ENCODE measurements at regions not wholly inside any gene's neighbourhood (a gene's known extent, or its start where the extent isn't known, plus 50 kb on each side); places are given as distances from the start of the nearest gene placed in this dataset.

GRCh38 chr2:54394392-54394791 is 61.7 kb upstream of the SPTBN1 start:
- Histone ChIP-seq H3K36me3 (replicated peaks in 1 of 2; ENCODE audit: control insufficient read depth in 1 of 2, insufficient read depth in 2 of 2, low read length in 2 of 2) (no peaks in the 10 kb centered on the region), H3K27ac (ENCODE audit: extremely low read length, insufficient read depth, low read length) (no peak overlapping the region), H3K79me2 (ENCODE audit: insufficient read depth, low read length) (no peaks in the 10 kb centered on the region), H4K20me1 (ENCODE audit: insufficient read depth, low read length) (no peaks in the 10 kb centered on the region), H2AFZ (ENCODE audit: low read length) (peak overlapping the region; percentile 78), H3K9ac (ENCODE audit: insufficient read depth, low read depth, low read length) (no peak overlapping the region), H3K4me3 (replicated peaks in 1 of 3; ENCODE audit: insufficient read depth in 1 of 3, low read depth in 2 of 3, low read length in 3 of 3) (peak overlapping the region in 2 of 3 experiments; percentile 18 to 33; a peak in 3 of 6 replicates), H3K4me1 (ENCODE audit: insufficient read depth, low read length) (peaks cover 11% of the 10 kb centered on the region; the same call in 1 of the 2 replicates), H3K27me3 (ENCODE audit: control insufficient read depth in 1 of 2, insufficient read depth in 2 of 2, low read length in 2 of 2) (peaks cover 5 to 19% of the 10 kb centered on the region in 2 experiments; a peak in 4 of 5 replicates), H3K4me2 (ENCODE audit: low read depth, low read length) (peak overlapping the region; percentile 46), H3K9me3 (ENCODE audit: low read length) (no peaks in the 10 kb centered on the region)
- FAIRE-seq = no peak
- 7% methylated on average over 5 of the region's 5 CpGs for WGBS (ENCODE audit: low lambda C conversion rate)
- TF ChIP-seq SNAI1 (CRISPR knock-in tag; IDR thresholded peaks at IDR 0.05; ENCODE audit: borderline replicate concordance) (no peak), KDM6A (CRISPR knock-in tag; IDR thresholded peaks at IDR 0.05; ENCODE audit: low read depth) (no peak), CHD2 (IDR thresholded peaks at IDR 0.05; ENCODE audit: low read depth, low read length) (peak; percentile 83)
- ChIA-PET CTCF (ENCODE audit: low intra/inter-chr PET ratio, low total read pairs) (no interaction called here), POLR2A (no interaction called here)
- in situ Hi-C loops (cut with HindIII; ENCODE audit: extremely low pct_ligation_motif_present, low pct_unique_long_range_greater_than_20kb) = no loop called here
- DNase-seq (ENCODE audit: low spot score) = no peak
- intact Hi-C loops (cut with micrococcal nuclease; ENCODE audit: unreplicated experiment) = loop anchor here (10.0 kb wide), 1 partner anchor 1170 kb away; no protein-coding TSS in a partner anchor
- no peak; the same call in 2 of the 3 replicates for ATAC-seq
- no TSS peak for BruUV-seq (replicated peaks)

GRCh38 chr2:54396107-54396506 is 60.0 kb upstream of the SPTBN1 start:
- peaks cover 11% of the 10 kb centered on the region; the same call in 1 of the 2 replicates for H3K4me1 ChIP-seq (ENCODE audit: insufficient read depth, low read length)
- ChIA-PET CTCF (ENCODE audit: low intra/inter-chr PET ratio, low total read pairs) (no interaction called here), POLR2A (no interaction called here)
- H3K4me2 ChIP-seq (ENCODE audit: low read depth, low read length) = no peak overlapping the region
- H3K9me3 ChIP-seq (ENCODE audit: low read length) = no peaks in the 10 kb centered on the region
- peaks cover 4 to 15% of the 10 kb centered on the region in 2 experiments; a peak in 4 of 5 replicates for H3K27me3 ChIP-seq (ENCODE audit: control insufficient read depth in 1 of 2, insufficient read depth in 2 of 2, low read length in 2 of 2)
- FAIRE-seq = no peak
- no peaks in the 10 kb centered on the region for H3K36me3 ChIP-seq (replicated peaks in 1 of 2; ENCODE audit: control insufficient read depth in 1 of 2, insufficient read depth in 2 of 2, low read length in 2 of 2)
- H3K79me2 ChIP-seq (ENCODE audit: insufficient read depth, low read length) = no peaks in the 10 kb centered on the region
- no peak for TF ChIP-seq ZFP62 (CRISPR knock-in tag; IDR thresholded peaks at IDR 0.05)
- TF ChIP-seq FOSL2 (CRISPR knock-in tag; IDR thresholded peaks at IDR 0.05) = peak; percentile 33; the same call in 1 of the 2 replicates
- H2AFZ ChIP-seq (ENCODE audit: low read length) = no peak overlapping the region
- intact Hi-C loops (cut with micrococcal nuclease; ENCODE audit: unreplicated experiment) (loop anchor here (10.0 kb wide), 1 partner anchor 1171 kb away; no protein-coding TSS in a partner anchor), in situ Hi-C loops (cut with HindIII; ENCODE audit: extremely low pct_ligation_motif_present, low pct_unique_long_range_greater_than_20kb) (no loop called here)
- 61% methylated on average over 7 of the region's 7 CpGs for WGBS (ENCODE audit: low lambda C conversion rate)
- H3K9ac ChIP-seq (ENCODE audit: insufficient read depth, low read depth, low read length) = no peak overlapping the region
- H4K20me1 ChIP-seq (ENCODE audit: insufficient read depth, low read length) = no peaks in the 10 kb centered on the region
- ATAC-seq = no peak
- no peak overlapping the region for H3K27ac ChIP-seq (ENCODE audit: extremely low read length, insufficient read depth, low read length)
- no TSS peak for BruUV-seq (replicated peaks)
- DNase-seq (ENCODE audit: low spot score) = no peak
- H3K4me3 ChIP-seq (replicated peaks in 1 of 3; ENCODE audit: insufficient read depth in 1 of 3, low read depth in 2 of 3, low read length in 3 of 3) = no peak overlapping the region

Data from HepG2 (cell line).